ENCODE measurements at regions not wholly inside any gene's neighbourhood (a gene's known extent, or its start where the extent isn't known, plus 50 kb on each side); places are given as distances from the start of the nearest gene placed in this dataset.
"Not testable (repeated sequence)": the region's sequence is repeated elsewhere in the genome, so short reads cannot be mapped to it uniquely, and the experiment has no call there.

GRCh38 chr2:182598626-182599025, 117.4 kb upstream of the DNAJC10 start:
- no peak for DNase-seq

GRCh38 chr2:182605166-182605565, 110.9 kb upstream of the DNAJC10 start:
- DNase-seq = no peak

- no peak for DNase-seq
These were observed 109.1 kb upstream of the DNAJC10 start for GRCh38 chr2:182606728-182607681.

- DNase-seq = no peak
These were observed 107.7 kb upstream of the DNAJC10 start for GRCh38 chr2:182608181-182608845.

- DNase-seq = not testable (repeated sequence)
These were observed 107.1 kb upstream of the DNAJC10 start for GRCh38 chr2:182609005-182609404.

GRCh38 chr2:182610231-182610630, 105.8 kb upstream of the DNAJC10 start:
- DNase-seq = no peak

GRCh38 chr2:182611009-182611408, 105.0 kb upstream of the DNAJC10 start:
- DNase-seq = no peak

GRCh38 chr2:182615036-182615435, 101.0 kb upstream of the DNAJC10 start:
- no peak for DNase-seq

- DNase-seq = no peak
These were observed 99.3 kb upstream of the DNAJC10 start for GRCh38 chr2:182616471-182617393.

- DNase-seq = no peak
These were observed 97.4 kb upstream of the DNAJC10 start for GRCh38 chr2:182618672-182619079.

- no peak for DNase-seq
These were observed 96.8 kb upstream of the DNAJC10 start for GRCh38 chr2:182619276-182619675.

- no peak for DNase-seq
These were observed 94.9 kb upstream of the DNAJC10 start for GRCh38 chr2:182621191-182621590.

- DNase-seq = no peak
These were observed 94.2 kb upstream of the DNAJC10 start for GRCh38 chr2:182621810-182622209.

GRCh38 chr2:182622231-182622630, 93.8 kb upstream of the DNAJC10 start:
- DNase-seq = no peak

GRCh38 chr2:182625814-182626213, 90.2 kb upstream of the DNAJC10 start:
- DNase-seq = no peak

GRCh38 chr2:182628916-182629315, 87.1 kb upstream of the DNAJC10 start:
- no peak for DNase-seq

GRCh38 chr2:182630207-182630606, 85.8 kb upstream of the DNAJC10 start:
- no peak for DNase-seq

- DNase-seq = peak; percentile 10
These were observed 84.8 kb upstream of the DNAJC10 start for GRCh38 chr2:182631299-182631698.

- DNase-seq = no peak
These were observed 81.7 kb upstream of the DNAJC10 start for GRCh38 chr2:182634386-182634785.

GRCh38 chr2:182636699-182637098, 79.4 kb upstream of the DNAJC10 start:
- DNase-seq = no peak

GRCh38 chr2:182638667-182639066, 77.4 kb upstream of the DNAJC10 start:
- DNase-seq = no peak

- DNase-seq = no peak
These were observed 76.1 kb upstream of the DNAJC10 start for GRCh38 chr2:182639971-182640370.

- DNase-seq = peak; percentile 46
These were observed 73.7 kb upstream of the DNAJC10 start for GRCh38 chr2:182642328-182642727.
